HepG2 (cell line): ENCODE measurements at regions not wholly inside any gene's neighbourhood (a gene's known extent, or its start where the extent isn't known, plus 50 kb on each side); places are given as distances from the start of the nearest gene placed in this dataset.

Experiments used
- CBX1 ChIP-seq: IDR thresholded peaks from one replicate; pipeline ENCODE4 v1.6.1; 2016; ENCODE audit warnings: antibody characterized with exemption, low read depth
- CTCF ChIP-seq: sonication (generic); formaldehyde crosslinking; IDR thresholded peaks from 2 replicates; pipeline ENCODE4 v1.5.0; 2020; ENCODE audit warnings: mild to moderate bottlenecking, missing genetic modification reagents, moderate library complexity
- FOXM1 ChIP-seq: sonication (generic); formaldehyde crosslinking; IDR thresholded peaks from 2 replicates; pipeline ENCODE4 v1.5.0; 2020; ENCODE audit warnings: missing genetic modification reagents
- MLXIP ChIP-seq: sonication (generic); formaldehyde crosslinking; IDR thresholded peaks from 2 replicates; pipeline ENCODE4 v1.9.0; 2021; ENCODE audit warnings: missing genetic modification reagents, borderline replicate concordance
- POLR2AphosphoS5 ChIP-seq: IDR thresholded peaks from 2 replicates; pipeline ENCODE4 v1.6.1; 2012; ENCODE audit warnings: low read depth, low read length
- REXO4 ChIP-seq: sonication (generic); formaldehyde crosslinking; IDR thresholded peaks from 2 replicates; pipeline ENCODE4 v1.8.0; 2022; ENCODE audit warnings: missing genetic modification reagents, mild to moderate bottlenecking, borderline replicate concordance
- STAG1 ChIP-seq: sonication (generic); formaldehyde crosslinking; IDR thresholded peaks from 2 replicates; pipeline ENCODE4 v1.4.0; 2020; ENCODE audit warnings: missing genetic modification reagents
- ZNF207 ChIP-seq: fragments of 450-650 bp; IDR thresholded peaks from 2 replicates; pipeline ENCODE4 v1.6.1; 2016; ENCODE audit warnings: antibody characterized with exemption, borderline replicate concordance
- ZNF562 ChIP-seq: sonication (generic); formaldehyde crosslinking; IDR thresholded peaks from 2 replicates; pipeline ENCODE4 v1.8.0; 2022; ENCODE audit warnings: missing genetic modification reagents, borderline replicate concordance
- ZNF841 ChIP-seq: sonication (generic); formaldehyde crosslinking; IDR thresholded peaks from 2 replicates; pipeline ENCODE4 v1.8.1; 2023; ENCODE audit warnings: missing genetic modification reagents, borderline replicate concordance

- TF ChIP-seq MLXIP (CRISPR knock-in tag) (no peak), POLR2AphosphoS5 (no peak), CTCF (CRISPR knock-in tag) (no peak), ZNF841 (CRISPR knock-in tag) (no peak), FOXM1 (CRISPR knock-in tag) (no peak), REXO4 (no peak), STAG1 (no peak), ZNF562 (CRISPR knock-in tag) (no peak), CBX1 (no peak), ZNF207 (no peak)
Measured at GRCh38 chr9:87372356-87372851, 125.3 kb upstream of the DAPK1 start.
